ENCODE measurements at regions not wholly inside any gene's neighbourhood (a gene's known extent, or its start where the extent isn't known, plus 50 kb on each side); places are given as distances from the start of the nearest gene placed in this dataset.

- ATAC-seq (ENCODE audit: low read depth) (no peak), DNase-seq (ENCODE audit: low spot score in 2 of 2) (no peak)
- Mint-ChIP-seq H3K4me1 (no peaks in the 10 kb centered on the region), H3K9me3 (no peaks in the 10 kb centered on the region), H3K36me3 (no peaks in the 10 kb centered on the region), H3K27me3 (no peaks in the 10 kb centered on the region), H3K27ac (no peak overlapping the region), H3K4me3 (no peak overlapping the region)
Observed at GRCh38 chr6:26149240-26149639, 62.0 kb downstream of the HFE start.

DNA sequence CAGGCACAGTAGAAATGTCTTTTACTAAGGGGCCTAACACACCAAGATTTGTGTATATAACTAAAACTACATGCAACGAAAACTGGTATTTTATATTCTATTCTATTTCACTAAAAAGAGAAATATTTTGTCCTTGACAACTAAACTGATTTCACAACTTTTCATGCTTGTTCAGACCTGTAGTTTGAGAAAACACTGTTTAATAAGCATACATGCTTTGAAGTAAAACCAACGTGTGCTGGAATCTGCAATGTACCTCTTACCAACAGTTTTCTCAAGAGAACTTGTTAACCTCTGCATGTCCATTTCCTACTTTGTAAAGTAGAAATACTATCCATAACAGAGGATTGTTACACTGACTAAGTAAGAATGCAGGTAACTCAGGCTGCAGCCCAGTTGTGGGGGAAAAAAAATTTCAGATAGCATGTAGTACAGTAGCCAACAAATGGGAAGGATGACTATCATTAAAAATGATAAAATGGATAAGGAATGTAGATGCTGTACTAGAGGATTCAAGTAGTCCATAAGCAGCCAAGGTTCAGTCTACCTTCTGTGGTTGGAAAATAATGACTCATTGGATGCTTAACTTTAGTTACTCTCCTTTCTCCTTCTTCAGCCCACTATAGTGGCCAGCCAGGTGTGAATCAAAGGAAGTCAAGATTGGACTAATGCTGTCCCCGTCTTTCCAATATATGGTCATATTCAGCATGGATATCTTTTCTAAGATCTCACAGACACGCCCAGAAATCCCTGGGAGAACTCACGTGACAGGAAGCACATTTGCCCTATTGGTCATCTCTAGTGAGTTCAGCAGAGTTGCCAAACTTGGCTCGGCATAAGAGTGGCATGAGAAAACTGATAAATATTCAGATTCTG is 65.2 kb downstream of the HFE start:
- Mint-ChIP-seq H3K27ac (no peak overlapping the region), H3K4me1 (peaks cover 6% of the 10 kb centered on the region), H3K9me3 (no peaks in the 10 kb centered on the region), H3K4me3 (no peak overlapping the region), H3K36me3 (no peaks in the 10 kb centered on the region), H3K27me3 (no peaks in the 10 kb centered on the region)
- DNase-seq (ENCODE audit: low spot score in 2 of 2) (no peak), ATAC-seq (ENCODE audit: low read depth) (no peak)

- peak in 1 of 2 donors; percentile 14 for DNase-seq (ENCODE audit: low spot score in 2 of 2)
Observed at GRCh38 chr6:26155061-26155930, 68.1 kb downstream of the HFE start.

GRCh38 chr6:26156105-26156849 is 69.0 kb downstream of the HFE start:
- Mint-ChIP-seq H3K27me3 (no peaks in the 10 kb centered on the region), H3K9me3 (no peaks in the 10 kb centered on the region), H3K4me3 (peak overlapping the region; percentile 96), H3K4me1 (peaks cover 24% of the 10 kb centered on the region), H3K36me3 (peaks cover 6% of the 10 kb centered on the region), H3K27ac (peak overlapping the region; percentile 99)
- DNase-seq (ENCODE audit: low spot score in 2 of 2) (peak; percentile 94 to 95), ATAC-seq (ENCODE audit: low read depth) (peak; percentile 57)

More at GRCh38 chr6:26155061-26155930, 68.1 kb downstream of the HFE start:
- Mint-ChIP-seq H3K36me3 (peaks cover 5% of the 10 kb centered on the region), H3K27ac (peak overlapping the region; percentile 99), H3K4me1 (peaks cover 22% of the 10 kb centered on the region), H3K4me3 (peak overlapping the region; percentile 96), H3K9me3 (no peaks in the 10 kb centered on the region), H3K27me3 (no peaks in the 10 kb centered on the region)
- ATAC-seq (ENCODE audit: low read depth), result no peak

GRCh38 chr6:26156850-26157250 is 69.6 kb downstream of the HFE start:
- DNase-seq (ENCODE audit: low spot score in 2 of 2), result peak in 1 of 2 donors; percentile 67
- peak overlapping the region; percentile 99 for H3K27ac Mint-ChIP-seq
- peaks cover 6% of the 10 kb centered on the region for H3K36me3 Mint-ChIP-seq
- no peaks in the 10 kb centered on the region for H3K9me3 Mint-ChIP-seq
- peaks cover 24% of the 10 kb centered on the region for H3K4me1 Mint-ChIP-seq
- H3K4me3 Mint-ChIP-seq, result peak overlapping the region; percentile 96
- peak; percentile 3 for ATAC-seq (ENCODE audit: low read depth)
- H3K27me3 Mint-ChIP-seq, result no peaks in the 10 kb centered on the region

- Mint-ChIP-seq H3K27ac (peak overlapping the region; percentile 99), H3K9me3 (no peaks in the 10 kb centered on the region), H3K27me3 (no peaks in the 10 kb centered on the region), H3K36me3 (peaks cover 8% of the 10 kb centered on the region), H3K4me3 (peak overlapping the region; percentile 96), H3K4me1 (peaks cover 28% of the 10 kb centered on the region)
- peak; percentile 61 to 66 for DNase-seq (ENCODE audit: low spot score in 2 of 2)
- peak; percentile 67 for ATAC-seq (ENCODE audit: low read depth)
Observed at GRCh38 chr6:26157251-26158075, 70.2 kb downstream of the HFE start.

- peaks cover 29% of the 10 kb centered on the region for H3K4me1 Mint-ChIP-seq
- H3K27me3 Mint-ChIP-seq, result no peaks in the 10 kb centered on the region
- ATAC-seq (ENCODE audit: low read depth) (peak; percentile 0), DNase-seq (ENCODE audit: low spot score in 2 of 2) (peak; percentile 75 to 95)
- peak overlapping the region; percentile 99 for H3K27ac Mint-ChIP-seq
- H3K4me3 Mint-ChIP-seq, result peak overlapping the region; percentile 96
- peaks cover 8% of the 10 kb centered on the region for H3K36me3 Mint-ChIP-seq
- no peaks in the 10 kb centered on the region for H3K9me3 Mint-ChIP-seq
Observed at GRCh38 chr6:26158076-26158580, 70.9 kb downstream of the HFE start.

DNA sequence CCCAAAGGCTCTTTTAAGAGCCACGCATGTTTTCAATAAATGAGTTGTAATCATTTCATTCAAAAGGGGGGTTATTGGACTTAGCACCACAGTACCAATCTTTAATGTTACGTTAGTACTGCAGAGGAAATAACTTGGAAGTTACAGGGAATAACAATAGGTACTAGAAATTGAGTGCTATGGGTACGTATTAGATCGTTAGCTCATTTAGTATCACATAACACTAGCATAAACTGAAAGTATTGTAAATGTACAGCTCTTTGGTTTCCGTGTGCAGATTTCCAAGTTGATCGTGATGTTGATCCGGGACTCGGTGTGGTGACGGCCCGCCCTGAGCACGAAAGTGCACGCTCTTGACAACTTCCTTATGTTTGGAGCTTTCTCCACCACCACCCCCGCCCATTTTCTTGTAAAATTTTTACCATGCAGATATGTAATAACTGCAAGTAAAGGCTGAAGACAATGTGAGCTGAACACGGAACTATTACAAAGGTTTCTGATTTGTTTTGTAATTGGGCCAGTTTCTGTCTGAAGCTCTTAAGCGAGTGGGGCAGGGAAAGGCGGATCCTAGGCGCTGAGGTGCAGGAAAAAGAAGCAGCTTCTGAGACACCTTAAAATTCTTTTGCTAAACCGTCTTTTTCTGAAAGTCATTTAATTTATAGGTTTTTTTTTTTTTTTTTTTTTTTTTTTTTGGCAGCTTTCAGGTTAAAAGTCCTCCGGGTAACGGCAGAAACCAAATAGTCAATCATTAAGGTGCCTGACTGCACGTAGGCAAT is 71.5 kb downstream of the HFE start:
- H3K27ac Mint-ChIP-seq, result peak overlapping the region; percentile 99
- no peaks in the 10 kb centered on the region for H3K9me3 Mint-ChIP-seq
- ATAC-seq (ENCODE audit: low read depth) (peak; percentile 12), DNase-seq (ENCODE audit: low spot score in 2 of 2) (peak in 1 of 2 donors; percentile 61)
- H3K36me3 Mint-ChIP-seq, result peaks cover 8% of the 10 kb centered on the region
- peak overlapping the region; percentile 96 for H3K4me3 Mint-ChIP-seq
- peaks cover 32% of the 10 kb centered on the region for H3K4me1 Mint-ChIP-seq
- no peaks in the 10 kb centered on the region for H3K27me3 Mint-ChIP-seq

- Mint-ChIP-seq H3K27ac (peak overlapping the region; percentile 99), H3K4me3 (peak overlapping the region; percentile 96), H3K27me3 (no peaks in the 10 kb centered on the region), H3K4me1 (peaks cover 32% of the 10 kb centered on the region), H3K36me3 (peaks cover 11% of the 10 kb centered on the region), H3K9me3 (no peaks in the 10 kb centered on the region)
- ATAC-seq (ENCODE audit: low read depth) (no peak), DNase-seq (ENCODE audit: low spot score in 2 of 2) (no peak)
Observed at GRCh38 chr6:26159357-26160273, 72.4 kb downstream of the HFE start.

- H3K36me3 Mint-ChIP-seq, result peaks cover 15% of the 10 kb centered on the region
- no peak overlapping the region for H3K4me3 Mint-ChIP-seq
- H3K4me1 Mint-ChIP-seq, result peaks cover 28% of the 10 kb centered on the region
- no peak overlapping the region for H3K27ac Mint-ChIP-seq
- H3K27me3 Mint-ChIP-seq, result no peaks in the 10 kb centered on the region
- DNase-seq (ENCODE audit: low spot score in 2 of 2) (no peak), ATAC-seq (ENCODE audit: low read depth) (no peak)
- no peaks in the 10 kb centered on the region for H3K9me3 Mint-ChIP-seq
Observed at GRCh38 chr6:26161322-26161721, 74.1 kb downstream of the HFE start.

- H3K36me3 Mint-ChIP-seq, result peaks cover 15% of the 10 kb centered on the region
- H3K27me3 Mint-ChIP-seq, result no peaks in the 10 kb centered on the region
- no peak overlapping the region for H3K27ac Mint-ChIP-seq
- peaks cover 32% of the 10 kb centered on the region for H3K4me1 Mint-ChIP-seq
- peak overlapping the region; percentile 11 for H3K4me3 Mint-ChIP-seq
- H3K9me3 Mint-ChIP-seq, result no peaks in the 10 kb centered on the region
- no peak for ATAC-seq (ENCODE audit: low read depth)
- DNase-seq (ENCODE audit: low spot score in 2 of 2), result no peak
Observed at GRCh38 chr6:26162399-26162798, 75.2 kb downstream of the HFE start.

Data from memory B cell (primary cell).